ENCODE measurements at regions not wholly inside any gene's neighbourhood (a gene's known extent, or its start where the extent isn't known, plus 50 kb on each side); places are given as distances from the start of the nearest gene placed in this dataset.

DNA sequence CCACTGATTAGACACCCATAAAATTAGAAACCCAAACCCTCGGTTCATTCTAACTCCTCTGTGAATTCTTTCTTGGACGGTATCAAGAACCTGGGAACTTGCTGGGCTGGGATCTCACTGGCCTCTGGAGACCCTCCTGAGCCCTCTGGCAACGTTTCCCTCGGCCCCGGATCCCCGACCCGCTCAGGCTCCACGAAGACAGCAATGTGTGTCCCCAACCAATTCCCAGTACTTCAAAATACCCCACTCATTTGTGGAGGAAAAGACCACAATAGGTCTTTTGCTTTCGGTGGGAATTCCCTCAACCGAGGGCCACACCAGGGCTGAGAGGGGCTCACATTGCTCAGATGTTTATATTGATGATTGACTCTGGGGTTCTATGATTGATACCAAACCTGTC lies 117.9 kb upstream of the PRR20G start:
- TF ChIP-seq, protein P1, sequence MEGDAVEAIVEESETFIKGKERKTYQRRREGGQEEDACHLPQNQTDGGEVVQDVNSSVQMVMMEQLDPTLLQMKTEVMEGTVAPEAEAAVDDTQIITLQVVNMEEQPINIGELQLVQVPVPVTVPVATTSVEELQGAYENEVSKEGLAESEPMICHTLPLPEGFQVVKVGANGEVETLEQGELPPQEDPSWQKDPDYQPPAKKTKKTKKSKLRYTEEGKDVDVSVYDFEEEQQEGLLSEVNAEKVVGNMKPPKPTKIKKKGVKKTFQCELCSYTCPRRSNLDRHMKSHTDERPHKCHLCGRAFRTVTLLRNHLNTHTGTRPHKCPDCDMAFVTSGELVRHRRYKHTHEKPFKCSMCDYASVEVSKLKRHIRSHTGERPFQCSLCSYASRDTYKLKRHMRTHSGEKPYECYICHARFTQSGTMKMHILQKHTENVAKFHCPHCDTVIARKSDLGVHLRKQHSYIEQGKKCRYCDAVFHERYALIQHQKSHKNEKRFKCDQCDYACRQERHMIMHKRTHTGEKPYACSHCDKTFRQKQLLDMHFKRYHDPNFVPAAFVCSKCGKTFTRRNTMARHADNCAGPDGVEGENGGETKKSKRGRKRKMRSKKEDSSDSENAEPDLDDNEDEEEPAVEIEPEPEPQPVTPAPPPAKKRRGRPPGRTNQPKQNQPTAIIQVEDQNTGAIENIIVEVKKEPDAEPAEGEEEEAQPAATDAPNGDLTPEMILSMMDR (IDR thresholded peaks at IDR 0.05) = no peak
- no peak for TF ChIP-seq POLR2A (IDR thresholded peaks at IDR 0.05)
